ENCODE measurements at regions not wholly inside any gene's neighbourhood (a gene's known extent, or its start where the extent isn't known, plus 50 kb on each side); places are given as distances from the start of the nearest gene placed in this dataset.
"Not testable (repeated sequence)": the region's sequence is repeated elsewhere in the genome, so short reads cannot be mapped to it uniquely, and the experiment has no call there.

- TF ChIP-seq POLR2A (IDR thresholded peaks at IDR 0.05; ENCODE audit: low read depth, low read length); CTCF (IDR thresholded peaks at IDR 0.05; ENCODE audit: extremely low read depth in 1 of 2, insufficient read depth in 1 of 2, low read depth in 1 of 2, low read length in 2 of 2); POLR2AphosphoS5 (IDR thresholded peaks at IDR 0.05; ENCODE audit: insufficient read depth, low read depth, low read length); MYC (IDR thresholded peaks at IDR 0.05; ENCODE audit: low read depth, low read length); MAX (IDR thresholded peaks at IDR 0.05; ENCODE audit: insufficient read depth, insufficient read length); FOS (IDR thresholded peaks at IDR 0.05; ENCODE audit: borderline replicate concordance, insufficient read depth, low read length); GATA2 (IDR thresholded peaks at IDR 0.05; ENCODE audit: insufficient read depth, insufficient read length, low read depth, low read length); EZH2 (IDR thresholded peaks at IDR 0.05; ENCODE audit: borderline replicate concordance, low read depth, low read length, severe bottlenecking): not testable (repeated sequence)
Measured at GRCh38 chr6:130507005-130507665, 141.3 kb downstream of the TMEM200A start.

Measured in endothelial cell of umbilical vein (primary cell).